ENCODE measurements at regions not wholly inside any gene's neighbourhood (a gene's known extent, or its start where the extent isn't known, plus 50 kb on each side); places are given as distances from the start of the nearest gene placed in this dataset.

DNA sequence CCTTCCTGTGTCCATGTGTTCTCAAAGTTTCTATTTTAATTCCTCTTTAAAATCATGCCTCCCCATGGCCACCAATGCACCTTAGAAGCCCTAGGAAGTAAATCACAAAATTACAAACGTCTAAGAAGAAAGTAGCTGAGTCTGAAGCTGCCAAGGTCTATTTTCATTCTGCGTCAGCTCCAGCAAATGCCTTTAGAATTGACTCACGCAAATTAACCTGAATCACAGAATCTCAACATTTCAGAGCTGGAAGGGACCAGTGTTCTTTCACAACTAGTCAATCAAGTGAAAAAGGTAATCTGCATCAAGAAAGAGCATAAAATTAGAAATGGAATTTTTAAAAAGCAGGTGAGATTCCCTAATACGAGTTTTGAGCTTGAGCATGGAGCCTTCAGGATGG lies 1017.6 kb downstream of the SORCS3 start:
- Histone ChIP-seq H2BK120ac (ENCODE audit: low read depth, low read length) (no peak overlapping the region), H3K36me3 (ENCODE audit: control insufficient read depth, insufficient read depth, low read length) (no peaks in the 10 kb centered on the region), H2BK20ac (ENCODE audit: low read depth, low read length) (no peak overlapping the region), H2AK5ac (ENCODE audit: low read depth, low read length) (no peak overlapping the region), H3K9me3 (ENCODE audit: control insufficient read depth, insufficient read depth, low read length) (0 out of 2 replicates have a peak, but pooled peaks cover 5% of the 10 kb centered on the region), H3K79me1 (ENCODE audit: low read depth in 1 of 2, low read length in 2 of 2) (no peaks in the 10 kb centered on the region), H2BK15ac (ENCODE audit: low read depth, low read length) (no peak overlapping the region), H3K9ac (ENCODE audit: low read depth, low read length) (no peak overlapping the region), H3K4ac (ENCODE audit: low read depth, low read length) (no peak overlapping the region), H3K14ac (replicated peaks; ENCODE audit: low read depth, low read length) (no peak overlapping the region), H3K4me3 (ENCODE audit: insufficient read depth, low read depth, low read length) (no peak overlapping the region), H4K91ac (ENCODE audit: insufficient read depth, low read depth, low read length) (no peak overlapping the region), H3K23ac (ENCODE audit: low read depth, low read length) (no peak overlapping the region), H3K27ac (ENCODE audit: insufficient read depth, low read length) (no peak overlapping the region), H3K9me1 (ENCODE audit: insufficient read depth, low read length) (no peaks in the 10 kb centered on the region), H4K5ac (ENCODE audit: low read depth, low read length) (no peak overlapping the region), H2AFZ (replicated peaks; ENCODE audit: low read length, poor library complexity) (no peak overlapping the region), H3K4me2 (ENCODE audit: low read depth, low read length) (no peak overlapping the region), H4K8ac (ENCODE audit: low read depth in 2 of 2, low read length in 2 of 2) (no peak overlapping the region), H2BK5ac (ENCODE audit: low read depth, low read length, poor library complexity, severe bottlenecking) (no peak overlapping the region), H3K27me3 (ENCODE audit: control insufficient read depth, insufficient read depth, low read length) (no peaks in the 10 kb centered on the region), H2AK9ac (replicated peaks; ENCODE audit: low read depth, low read length, poor library complexity) (no peak overlapping the region), H3K18ac (ENCODE audit: low read depth, low read length) (no peak overlapping the region), H3K56ac (ENCODE audit: extremely low read depth, insufficient read depth, low read length) (no peak overlapping the region), H3K4me1 (ENCODE audit: control insufficient read depth, insufficient read depth, low read length) (no peaks in the 10 kb centered on the region), H4K20me1 (ENCODE audit: insufficient read depth, low read length) (no peaks in the 10 kb centered on the region)
- CTCF ChIA-PET: no interaction called here
- intact Hi-C loops (cut with micrococcal nuclease) (no loop called here), dilution Hi-C loops (cut with HindIII; ENCODE audit: low sequenced_read_pairs, unreplicated experiment) (no loop called here), in situ Hi-C loops (cut with MboI; ENCODE audit: low sequenced_read_pairs) (no loop called here)
- DNase-seq (no peak), ATAC-seq (ENCODE audit: low read depth) (no peak)
- POLR2A ChIA-PET (ENCODE audit: unreplicated experiment): no interaction called here
- 69% methylated on average over 2 of the region's 4 CpGs; no CpG with 5 or more reads in 1 of the 2 experiments for WGBS, 2 experiments (ENCODE audit: extremely low coverage in 2 of 2, insufficient read length in 1 of 2)
- no TSS peak for BruUV-seq (replicated peaks)
- TF ChIP-seq RAD21 (IDR thresholded peaks at IDR 0.05; ENCODE audit: low read length): no peak
- no peak for TF ChIP-seq CHD1 (IDR thresholded peaks at IDR 0.05; ENCODE audit: low read depth, low read length)
- no peak for TF ChIP-seq POLR2A (IDR thresholded peaks at IDR 0.05; ENCODE audit: low read depth, low read length)
